HG03521 (cell line): ENCODE measurements at regions not wholly inside any gene's neighbourhood (a gene's known extent, or its start where the extent isn't known, plus 50 kb on each side); places are given as distances from the start of the nearest gene placed in this dataset.
"Not testable (repeated sequence)": the region's sequence is repeated elsewhere in the genome, so short reads cannot be mapped to it uniquely, and the experiment has no call there.

Source experiments
- ATAC-seq: cut with Tn5 transposase; IDR thresholded peaks from one replicate; pipeline ENCODE4 v1.9.1; 2021; ENCODE audit warnings: mild to moderate bottlenecking, moderate library complexity; ENCODE audit not compliant: unreplicated experiment

DNA sequence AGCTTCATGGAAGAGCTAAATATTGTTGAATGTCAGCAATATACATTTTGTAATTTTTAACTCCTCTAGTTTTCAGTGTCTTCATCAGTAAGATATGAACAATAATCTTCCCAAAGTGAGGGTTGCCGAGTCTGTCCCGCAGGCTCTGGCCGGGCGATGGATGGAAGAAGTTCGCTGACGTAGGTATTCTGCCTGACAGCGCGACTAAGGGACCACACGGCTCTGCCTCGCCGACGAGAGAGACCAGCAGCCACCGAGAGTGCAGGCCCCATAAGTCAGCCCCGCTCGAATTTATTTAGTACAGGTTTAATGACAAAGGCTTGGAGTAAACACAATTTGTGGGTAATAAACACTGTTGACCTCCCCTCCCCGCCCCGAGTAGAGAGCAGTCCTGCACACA is 427.4 kb upstream of the NECTIN3 start:
- no peak for ATAC-seq

DNA sequence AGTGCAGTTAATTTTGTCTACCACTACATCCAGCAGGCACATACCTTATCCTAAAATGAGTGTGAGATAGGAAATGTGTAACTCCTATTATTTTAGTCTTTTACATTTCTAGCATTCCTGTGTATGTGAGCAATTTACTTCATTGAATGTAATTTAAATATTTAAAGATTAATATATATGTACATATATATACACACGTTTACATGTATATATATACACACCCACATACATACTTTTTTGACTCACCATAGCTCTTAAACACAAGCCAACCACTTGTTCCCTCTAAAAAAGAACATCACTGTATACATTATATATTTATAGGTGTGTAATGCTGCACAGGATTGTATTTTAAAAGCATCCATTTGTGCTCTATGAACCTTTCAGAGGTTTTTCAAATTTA is 425.6 kb upstream of the NECTIN3 start:
- no peak for ATAC-seq

DNA sequence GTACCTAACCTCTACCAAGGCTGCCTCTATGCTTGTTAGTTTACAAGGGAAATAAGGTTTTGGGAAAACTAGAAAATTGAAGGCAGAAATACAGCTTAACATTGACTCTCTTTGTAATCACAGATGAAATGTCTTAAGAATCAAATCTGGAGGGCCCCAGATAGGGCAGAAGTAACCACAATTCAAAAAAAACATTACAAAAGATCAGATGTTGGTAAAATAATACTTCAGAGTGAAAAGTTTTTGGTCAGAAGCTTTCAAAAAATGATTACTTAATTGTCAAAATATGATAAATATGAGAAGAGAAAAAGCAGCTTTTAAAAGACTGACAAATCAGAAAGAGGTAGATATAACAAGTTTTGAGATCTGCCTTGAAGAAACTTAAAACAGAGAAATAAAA is 425.1 kb upstream of the NECTIN3 start:
- no peak for ATAC-seq

DNA sequence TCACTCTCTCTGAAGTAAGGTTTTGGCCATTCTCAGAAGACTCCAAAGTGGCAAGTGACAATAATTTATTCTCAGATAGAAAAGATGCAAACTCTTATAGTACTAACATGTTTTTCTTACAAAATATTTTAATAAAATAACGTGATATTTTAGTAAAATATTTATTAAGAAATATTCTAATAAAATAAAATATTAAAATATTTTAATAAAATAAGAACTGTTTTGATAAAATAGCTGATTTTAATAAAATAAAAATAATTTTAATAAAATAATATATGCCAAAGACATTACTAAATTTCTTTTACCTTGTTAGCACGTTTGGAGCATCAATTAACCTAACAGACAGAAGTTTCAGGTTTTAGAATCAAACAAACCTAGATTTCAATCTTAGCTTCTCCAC is 424.0 kb upstream of the NECTIN3 start:
- no peak for ATAC-seq

DNA sequence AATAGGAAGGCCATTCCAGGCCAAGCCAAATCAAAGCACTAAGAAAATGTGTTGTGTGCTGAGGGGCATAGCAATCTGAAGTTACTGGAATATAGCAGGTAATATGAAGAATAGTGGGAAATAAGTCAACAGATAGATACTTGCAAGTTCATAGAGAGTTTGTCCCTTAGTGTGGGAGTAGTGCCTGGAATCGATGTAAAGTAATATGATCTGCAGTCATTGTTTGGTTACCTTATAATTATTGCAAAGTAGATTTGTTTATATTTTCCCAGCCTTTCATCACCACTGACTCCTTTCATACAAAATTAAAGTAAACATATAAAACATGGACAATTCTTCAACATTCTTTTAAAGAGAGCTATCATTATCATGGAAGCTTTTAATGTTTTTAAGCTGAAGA is 420.9 kb upstream of the NECTIN3 start:
- no peak for ATAC-seq

DNA sequence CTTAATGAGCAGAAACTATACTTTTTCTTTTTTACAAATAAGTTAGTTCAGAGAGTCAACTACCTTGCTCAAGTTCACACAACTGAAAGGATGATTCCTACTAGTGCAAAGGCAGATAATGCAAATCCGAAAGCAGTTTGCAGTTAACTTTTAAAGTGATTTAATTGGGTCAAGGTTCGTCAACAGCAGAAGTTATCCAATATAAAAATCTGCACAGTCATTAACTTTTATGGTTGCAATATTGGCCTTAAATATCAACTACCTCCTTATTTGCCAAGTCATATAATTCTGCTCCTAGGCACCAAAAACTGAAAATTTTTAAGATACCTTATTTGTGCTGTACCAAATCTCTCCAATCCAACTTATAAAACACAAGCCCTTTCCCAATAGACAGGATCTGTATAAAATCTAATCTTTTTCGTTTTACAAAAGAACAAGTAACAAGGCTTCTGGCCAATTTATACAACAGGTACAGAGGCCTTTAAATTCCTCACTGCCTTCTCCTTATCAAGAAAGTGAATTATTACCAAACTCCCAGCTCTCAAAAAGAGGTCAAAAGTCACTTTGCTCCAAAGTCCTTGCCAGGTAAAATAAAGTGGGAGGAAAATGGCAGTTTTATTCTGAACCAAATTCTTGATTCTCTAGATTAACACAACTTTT is 416.6 kb upstream of the NECTIN3 start:
- ATAC-seq, result no peak

DNA sequence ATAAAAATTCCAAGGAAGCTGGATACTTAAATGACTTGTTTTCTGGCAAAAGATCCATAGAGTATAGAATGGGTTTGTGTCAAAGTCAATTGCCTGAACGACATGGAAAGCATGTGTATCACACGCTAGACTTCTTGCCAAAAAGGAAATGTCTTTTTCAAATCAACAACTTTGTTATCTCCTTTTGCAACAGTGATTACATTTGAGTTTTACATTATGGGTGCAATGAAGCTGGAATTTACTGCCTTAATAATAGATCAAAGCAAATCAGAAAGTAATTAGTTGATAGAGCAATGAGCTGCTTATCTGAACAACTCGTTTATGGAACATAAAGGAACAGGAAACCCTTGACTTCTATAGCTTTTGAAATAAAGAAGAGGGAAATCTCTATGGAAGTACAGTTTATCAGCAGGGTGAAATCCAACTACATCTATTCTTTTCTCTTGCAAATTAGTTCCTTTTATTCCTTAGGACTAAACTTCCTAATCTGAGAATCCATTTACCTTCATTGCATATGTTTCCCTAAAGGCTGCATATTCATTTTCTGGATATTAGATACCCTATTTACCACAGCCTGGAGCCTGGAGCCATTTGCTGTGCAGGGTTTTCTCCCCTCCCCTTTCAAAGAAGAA is 415.1 kb upstream of the NECTIN3 start:
- no peak for ATAC-seq

DNA sequence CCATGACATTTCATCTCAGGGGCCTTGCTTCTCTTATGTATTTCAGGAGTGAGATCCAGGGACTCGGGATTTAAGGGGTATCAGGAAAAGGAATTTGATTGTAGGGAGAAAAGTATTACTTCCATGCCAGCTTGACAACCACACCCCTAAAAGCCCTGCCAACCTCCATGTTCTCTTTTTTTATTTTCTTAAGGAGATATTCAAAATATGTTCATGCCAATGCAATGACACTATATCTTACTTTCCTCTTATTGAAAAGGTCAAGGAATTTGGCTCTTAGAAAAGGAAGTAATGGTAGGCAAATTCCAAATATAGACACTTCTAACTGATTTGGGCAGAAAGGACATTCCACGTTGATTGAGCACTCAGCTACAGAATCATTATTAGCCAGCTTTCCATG is 407.5 kb upstream of the NECTIN3 start:
- no peak for ATAC-seq

DNA sequence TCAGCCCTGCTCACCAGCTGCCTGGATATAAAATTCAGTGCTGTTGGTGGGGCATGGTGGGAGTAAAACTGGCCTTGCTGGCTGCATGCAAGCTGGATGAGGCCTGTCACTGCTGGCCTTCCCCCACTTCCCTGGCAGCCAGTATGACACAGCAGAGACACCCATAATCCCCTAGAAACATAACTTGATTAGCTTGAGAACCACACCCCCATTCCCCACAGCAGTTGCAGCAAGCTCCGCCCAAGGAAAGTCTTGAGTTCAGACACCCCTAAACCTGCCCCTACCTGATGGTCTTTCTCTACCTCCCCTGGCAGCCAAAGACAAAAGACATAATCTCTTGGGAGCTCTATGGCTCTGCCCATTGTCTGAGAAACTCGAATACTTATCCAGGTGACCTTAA is 405.1 kb upstream of the NECTIN3 start:
- no peak for ATAC-seq

DNA sequence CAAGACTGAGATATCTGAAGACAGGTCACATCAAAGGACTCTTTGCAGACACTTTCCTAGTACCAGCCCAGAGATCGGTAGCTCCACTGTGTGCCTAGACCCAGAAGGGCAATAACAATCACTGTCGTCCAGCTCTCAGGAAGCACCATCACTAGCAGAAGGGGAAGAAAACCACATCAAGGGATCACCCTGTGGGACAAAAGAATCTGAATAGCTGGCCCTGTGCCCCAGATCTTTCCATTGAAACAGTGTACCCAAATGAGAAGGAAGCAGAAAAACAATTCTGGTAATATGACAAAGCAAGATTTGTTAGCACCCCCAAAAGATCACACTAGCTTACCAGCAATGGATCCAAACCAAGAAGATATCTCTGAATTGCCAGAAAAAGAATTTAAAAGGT is 404.4 kb upstream of the NECTIN3 start:
- ATAC-seq, result no peak

DNA sequence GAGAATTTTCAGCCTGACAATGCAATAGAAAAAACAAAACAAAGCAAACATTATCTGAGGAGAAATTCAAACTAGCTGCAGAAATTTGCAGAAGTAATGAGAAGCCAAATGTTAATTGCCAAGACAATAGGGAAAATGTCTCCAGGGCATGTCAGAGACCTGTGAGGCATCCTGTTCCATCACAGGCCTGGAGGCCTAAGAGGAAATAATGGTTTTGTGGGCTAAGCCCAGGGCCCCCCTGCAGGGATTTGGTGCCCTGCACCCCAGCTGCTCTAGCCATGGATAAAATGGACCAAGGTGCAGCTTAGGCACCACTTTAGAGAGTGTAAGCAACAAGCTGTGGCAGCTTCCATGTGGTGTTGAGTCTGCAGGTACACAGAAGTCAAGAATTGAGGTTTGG is 401.2 kb upstream of the NECTIN3 start:
- ATAC-seq, result no peak

DNA sequence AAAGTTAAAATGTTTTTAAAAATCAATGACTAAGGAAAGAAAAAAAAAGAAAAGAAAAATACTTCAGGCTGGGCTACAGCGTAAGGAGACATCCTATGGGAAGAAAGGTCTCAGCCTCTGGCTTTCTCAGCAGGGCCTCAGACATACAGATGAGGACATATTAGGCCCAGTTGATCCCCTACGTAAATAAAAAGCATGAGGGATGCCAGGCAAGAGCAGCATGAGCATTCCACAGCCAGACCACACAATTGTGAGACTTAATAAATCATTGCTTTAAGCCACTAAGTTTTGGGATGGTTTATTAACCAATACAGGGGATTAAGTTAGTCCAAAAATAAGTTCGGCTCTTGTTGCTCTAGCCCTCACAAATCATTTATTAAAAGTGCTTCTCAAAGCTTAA is 394.1 kb upstream of the NECTIN3 start:
- ATAC-seq, result no peak

DNA sequence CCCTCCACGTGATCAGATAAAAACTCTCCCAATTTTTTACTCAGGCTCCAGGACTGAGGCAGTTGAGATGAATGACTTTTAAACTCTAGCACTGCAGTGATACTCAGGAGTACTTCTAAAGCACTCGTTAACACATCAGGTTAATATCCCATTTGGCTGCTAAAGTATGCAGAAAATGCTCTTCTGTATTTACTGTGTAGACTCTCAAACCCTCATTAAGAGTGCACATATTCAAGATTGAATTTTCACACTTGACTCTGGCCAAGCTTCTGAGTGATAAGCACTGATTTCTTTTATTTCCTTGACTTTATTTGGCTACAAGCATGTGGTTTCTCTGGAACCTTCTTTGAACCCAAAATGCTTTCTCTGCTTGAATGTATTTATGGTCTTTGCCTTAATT is 392.3 kb upstream of the NECTIN3 start:
- ATAC-seq, result no peak

DNA sequence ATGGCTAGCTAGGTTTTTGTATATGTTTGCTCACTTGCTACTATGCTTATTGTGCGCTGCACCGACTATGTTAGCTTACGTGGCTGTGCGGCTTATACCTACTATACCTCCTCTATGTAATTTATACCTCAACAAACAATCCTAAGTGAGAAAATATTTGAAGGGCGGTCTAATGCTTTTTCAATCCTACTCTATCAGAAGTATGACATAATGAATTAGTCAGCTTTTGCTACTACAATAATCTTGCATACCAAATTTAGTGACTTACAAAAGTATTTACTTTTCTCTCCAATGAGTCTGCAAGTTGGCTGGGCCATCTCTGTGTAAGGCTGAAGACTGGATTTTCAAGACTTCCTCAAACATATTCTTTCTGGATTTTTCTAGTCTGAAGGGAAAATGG is 391.2 kb upstream of the NECTIN3 start:
- ATAC-seq, result no peak

DNA sequence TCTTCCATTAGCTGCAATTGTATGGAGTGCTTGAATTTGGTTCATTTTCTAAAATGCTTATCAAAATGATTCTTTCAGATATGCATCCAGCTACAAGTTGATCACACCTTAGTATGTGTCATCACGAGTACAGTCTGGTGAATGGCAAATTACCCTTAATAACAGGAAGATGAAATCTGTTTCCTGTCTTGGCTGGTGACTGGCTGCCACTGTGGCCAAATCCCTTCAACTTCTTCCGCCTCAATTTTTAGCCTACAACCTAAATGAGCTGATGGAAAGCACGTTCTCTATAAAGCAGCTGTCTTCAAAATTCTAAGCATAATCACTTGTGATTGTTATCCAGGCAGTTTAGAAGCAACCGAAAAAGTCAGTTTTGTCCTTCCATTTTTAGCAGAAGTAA is 387.1 kb upstream of the NECTIN3 start:
- no peak for ATAC-seq

DNA sequence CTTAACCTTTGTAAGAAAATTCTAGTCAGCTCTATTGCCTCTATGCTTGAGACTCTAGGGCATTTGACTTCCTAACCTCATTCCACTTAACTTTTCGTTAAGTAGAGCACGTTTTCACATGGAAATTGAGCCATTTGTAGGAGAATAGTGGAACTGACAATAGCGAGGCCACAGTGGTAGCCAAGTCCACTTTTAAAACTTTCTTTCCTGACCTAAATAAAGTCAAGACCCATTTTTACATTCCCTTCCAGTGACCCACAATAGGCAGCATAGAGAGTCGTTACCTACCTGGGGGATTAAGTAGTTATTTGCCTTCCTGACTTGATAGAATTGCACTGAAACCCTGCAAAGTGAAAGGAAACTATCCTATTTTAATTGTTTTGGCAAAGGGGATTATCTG is 386.0 kb upstream of the NECTIN3 start:
- ATAC-seq, result no peak

DNA sequence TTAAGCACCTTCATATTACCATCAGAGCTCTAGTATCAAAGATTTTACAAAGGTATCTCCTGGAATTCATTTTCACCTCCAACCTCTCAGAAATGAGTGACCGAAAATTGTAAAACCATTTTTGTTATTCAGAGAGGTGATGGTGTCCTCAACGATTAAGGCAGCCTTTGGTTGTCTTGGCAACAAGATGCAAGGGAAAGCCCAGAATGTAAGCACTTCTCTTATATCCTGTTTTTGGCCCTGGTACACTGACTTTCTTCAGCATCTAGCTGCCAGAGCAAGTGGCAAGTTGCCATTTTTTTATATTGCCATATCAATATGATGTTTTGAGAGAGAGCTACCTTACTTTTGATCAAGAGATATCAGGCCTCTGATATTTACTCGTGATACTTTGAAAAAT is 384.9 kb upstream of the NECTIN3 start:
- no peak for ATAC-seq

DNA sequence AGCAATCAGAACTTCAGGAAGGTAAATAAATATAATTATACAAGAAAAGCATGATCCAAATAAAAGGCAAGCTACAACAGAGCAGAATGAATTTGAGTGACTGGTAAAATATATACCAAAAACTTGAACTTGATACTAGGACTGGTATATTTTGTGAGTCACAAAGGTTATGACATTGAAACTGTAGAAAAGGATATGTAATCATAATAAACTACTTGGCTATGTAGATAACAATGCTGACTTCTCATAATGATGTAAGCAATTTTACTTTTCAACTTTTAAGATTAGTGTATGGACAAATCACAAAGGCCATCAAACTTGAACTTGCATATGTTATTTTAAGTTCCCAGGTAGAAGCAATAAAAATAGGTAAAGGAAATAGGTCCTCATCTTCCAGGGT is 384.5 kb upstream of the NECTIN3 start:
- ATAC-seq, result no peak

DNA sequence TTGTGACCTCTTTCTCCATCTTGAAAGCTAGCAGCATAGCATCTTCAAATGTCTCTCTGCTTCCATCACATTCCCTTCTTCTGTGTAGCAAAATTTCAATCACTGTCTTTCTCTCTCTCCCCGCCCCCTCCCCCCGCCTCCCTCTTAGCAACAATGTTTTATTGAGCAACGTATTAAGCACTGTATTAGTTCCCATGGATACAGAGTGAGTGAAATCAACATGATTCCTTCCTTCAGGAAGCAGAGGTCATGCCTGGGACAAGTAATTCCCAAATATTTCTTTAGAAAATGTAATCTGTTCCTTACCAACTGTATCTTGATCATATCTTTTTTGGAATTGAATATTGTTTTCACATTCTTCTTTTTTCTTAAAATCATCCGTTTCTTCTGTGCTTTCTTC is 373.7 kb upstream of the NECTIN3 start:
- ATAC-seq, result no peak

DNA sequence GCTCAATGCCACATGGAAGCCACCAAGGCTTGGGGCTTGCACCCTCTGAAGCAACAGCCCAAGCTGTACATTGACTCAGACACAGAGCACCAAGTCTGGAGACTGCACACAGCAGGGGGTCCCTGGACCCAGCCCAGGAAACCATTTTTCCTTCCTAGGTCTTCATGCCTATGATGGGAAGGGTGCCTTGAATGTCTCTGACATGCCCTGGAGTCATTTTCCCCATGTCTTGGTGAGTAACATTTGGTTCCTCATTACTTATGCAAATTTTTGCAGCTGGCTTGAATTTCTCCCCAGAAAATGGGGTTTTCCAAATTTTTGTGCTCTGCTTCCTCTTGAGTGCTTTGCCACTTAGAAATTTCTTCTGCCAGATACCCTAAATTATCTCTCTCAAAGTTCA is 367.3 kb upstream of the NECTIN3 start:
- ATAC-seq, result not testable (repeated sequence)

DNA sequence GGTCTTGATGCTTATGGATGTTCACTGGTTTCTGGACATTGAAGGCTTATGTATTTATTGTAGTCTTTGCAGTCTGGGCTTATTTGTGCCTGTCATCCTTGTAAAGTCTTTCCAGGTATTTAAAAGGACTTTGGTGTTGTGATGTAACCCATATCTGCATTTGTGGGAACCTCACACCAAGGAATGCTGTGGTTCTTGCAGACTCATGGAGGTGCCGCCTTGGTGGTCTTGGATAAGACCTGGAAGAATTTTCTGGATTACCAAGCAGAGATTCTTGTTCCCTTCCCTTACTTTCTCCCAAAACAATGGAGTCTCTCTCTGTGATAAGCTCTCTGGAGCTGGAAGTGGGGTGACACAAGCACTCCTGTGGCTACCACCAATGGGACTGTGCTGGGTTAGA is 363.5 kb upstream of the NECTIN3 start:
- no peak for ATAC-seq

DNA sequence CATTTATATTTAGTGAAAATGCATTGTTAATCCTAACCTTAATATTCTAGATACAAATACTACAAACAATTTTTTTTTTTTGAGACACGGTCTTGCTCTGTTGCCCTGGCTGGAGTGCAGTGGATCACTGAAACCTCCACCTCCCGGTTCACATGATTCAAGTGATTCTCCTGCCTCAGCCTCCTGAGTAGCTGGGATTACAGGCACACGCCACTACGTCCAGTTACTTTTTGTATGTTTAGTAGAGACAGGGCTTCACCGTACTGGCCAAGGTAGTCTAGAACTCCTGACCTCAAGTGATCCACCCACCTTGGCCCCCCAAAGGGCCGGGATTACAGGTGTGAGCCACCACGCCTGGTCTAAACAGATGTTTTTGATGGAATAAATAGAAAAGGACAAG is 361.5 kb upstream of the NECTIN3 start:
- ATAC-seq, result no peak

DNA sequence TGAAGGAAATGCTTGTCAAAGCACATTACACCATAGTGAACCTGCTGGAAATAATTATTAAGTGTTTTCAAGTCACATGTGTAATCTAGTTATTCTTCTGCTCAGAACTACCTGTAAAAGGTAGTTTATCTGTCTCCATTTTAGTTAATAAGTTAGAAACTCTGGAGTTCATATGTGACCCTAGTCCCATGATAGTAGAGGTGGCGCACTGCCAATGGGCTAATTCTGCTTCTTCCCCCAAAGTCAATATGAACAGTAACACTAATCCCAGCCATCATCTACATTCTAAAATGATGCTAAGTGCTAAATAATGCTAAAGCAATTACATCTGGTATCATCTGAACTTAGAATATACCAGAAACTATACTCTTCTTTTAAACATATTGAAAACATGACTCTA is 361.0 kb upstream of the NECTIN3 start:
- ATAC-seq, result no peak
